Ishikawa (cell line): ENCODE measurements at regions not wholly inside any gene's neighbourhood (a gene's known extent, or its start where the extent isn't known, plus 50 kb on each side); places are given as distances from the start of the nearest gene placed in this dataset.
A peak's percentile ranks its signal among the peaks of the same experiment; 100 is the strongest.

Experiments
- CEBPB ChIP-seq: IDR thresholded peaks from 2 replicates; pipeline ENCODE4 v1.6.1; 2012
- CREB1 ChIP-seq: IDR thresholded peaks from 2 replicates; pipeline ENCODE4 v1.6.1; 2012; ENCODE audit warnings: low read depth
- EGR1 ChIP-seq: IDR thresholded peaks from 2 replicates; pipeline ENCODE4 v1.6.1; 2012
- EP300 ChIP-seq: IDR thresholded peaks from 2 replicates; pipeline ENCODE4 v1.6.1; 2012; ENCODE audit warnings: borderline replicate concordance
- FOXM1 ChIP-seq: IDR thresholded peaks from 2 replicates; pipeline ENCODE4 v1.6.1; 2012; ENCODE audit warnings: low read depth, borderline replicate concordance
- NFIC ChIP-seq: IDR thresholded peaks from 2 replicates; pipeline ENCODE4 v1.6.1; 2012
- RAD21 ChIP-seq: IDR thresholded peaks from 2 replicates; pipeline ENCODE4 v1.6.1; 2012; ENCODE audit warnings: low read depth
- TAF1 ChIP-seq: IDR thresholded peaks from 2 replicates; pipeline ENCODE4 v1.6.1; 2012; ENCODE audit warnings: low read depth, mild to moderate bottlenecking
- TCF12 ChIP-seq: IDR thresholded peaks from 2 replicates; pipeline ENCODE4 v1.6.1; 2012; ENCODE audit warnings: low read depth
- TEAD4 ChIP-seq: IDR thresholded peaks from 2 replicates; pipeline ENCODE4 v1.6.1; 2012
- YY1 ChIP-seq: IDR thresholded peaks from 2 replicates; pipeline ENCODE4 v1.6.1; 2012; ENCODE audit warnings: low read depth
- ZBTB7A ChIP-seq: IDR thresholded peaks from 2 replicates; pipeline ENCODE4 v1.6.1; 2012; ENCODE audit warnings: low read depth
- TF ChIP-seq, protein P1 (sequence below): IDR thresholded peaks from 2 replicates; pipeline ENCODE4 v1.6.1; 2012; ENCODE audit warnings: low read depth, mild to moderate bottlenecking
- TF ChIP-seq, protein P2 (sequence below): IDR thresholded peaks from 2 replicates; pipeline ENCODE4 v1.6.1; 2012
- TF ChIP-seq, protein P3 (sequence below): IDR thresholded peaks from 2 replicates; pipeline ENCODE4 v1.6.1; 2012

DNA sequence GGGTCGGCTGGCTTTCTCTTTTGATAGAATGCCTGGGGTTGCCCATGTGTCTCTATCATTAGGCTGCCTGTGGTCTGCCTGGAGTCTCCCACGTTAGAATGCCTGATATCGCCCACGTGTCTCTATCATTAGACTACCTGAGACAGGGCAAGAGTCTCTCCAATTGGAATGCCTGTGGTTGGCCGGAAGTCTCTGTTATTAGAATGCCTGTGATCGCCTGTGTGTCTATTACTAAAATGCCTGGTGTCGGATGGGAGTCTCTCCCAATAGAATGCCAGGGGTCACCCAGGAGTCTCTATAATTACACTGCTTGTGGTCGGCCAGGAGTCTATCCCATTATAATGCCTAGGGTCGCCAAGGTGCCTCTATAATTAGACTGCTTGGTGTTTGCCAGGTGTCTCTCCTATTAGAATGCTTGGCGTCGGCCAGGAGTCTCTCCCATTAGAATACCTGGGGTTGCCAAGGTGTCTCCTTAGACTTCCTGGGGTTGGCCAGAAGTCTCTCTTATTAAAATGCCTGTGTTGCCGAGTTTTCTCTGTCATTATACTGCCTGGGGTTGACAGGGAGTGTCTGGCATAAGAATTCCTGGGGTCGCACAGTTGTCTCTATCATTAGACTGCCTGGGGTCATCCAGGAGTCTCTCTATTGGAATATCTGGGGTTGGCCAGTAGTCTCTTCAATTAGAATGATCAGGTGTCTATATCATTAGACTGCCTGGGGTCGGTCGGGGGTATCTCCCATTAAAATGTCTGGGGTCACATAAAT, 2272.8 kb downstream of the TP53TG3F start:
- TF ChIP-seq, protein P1, sequence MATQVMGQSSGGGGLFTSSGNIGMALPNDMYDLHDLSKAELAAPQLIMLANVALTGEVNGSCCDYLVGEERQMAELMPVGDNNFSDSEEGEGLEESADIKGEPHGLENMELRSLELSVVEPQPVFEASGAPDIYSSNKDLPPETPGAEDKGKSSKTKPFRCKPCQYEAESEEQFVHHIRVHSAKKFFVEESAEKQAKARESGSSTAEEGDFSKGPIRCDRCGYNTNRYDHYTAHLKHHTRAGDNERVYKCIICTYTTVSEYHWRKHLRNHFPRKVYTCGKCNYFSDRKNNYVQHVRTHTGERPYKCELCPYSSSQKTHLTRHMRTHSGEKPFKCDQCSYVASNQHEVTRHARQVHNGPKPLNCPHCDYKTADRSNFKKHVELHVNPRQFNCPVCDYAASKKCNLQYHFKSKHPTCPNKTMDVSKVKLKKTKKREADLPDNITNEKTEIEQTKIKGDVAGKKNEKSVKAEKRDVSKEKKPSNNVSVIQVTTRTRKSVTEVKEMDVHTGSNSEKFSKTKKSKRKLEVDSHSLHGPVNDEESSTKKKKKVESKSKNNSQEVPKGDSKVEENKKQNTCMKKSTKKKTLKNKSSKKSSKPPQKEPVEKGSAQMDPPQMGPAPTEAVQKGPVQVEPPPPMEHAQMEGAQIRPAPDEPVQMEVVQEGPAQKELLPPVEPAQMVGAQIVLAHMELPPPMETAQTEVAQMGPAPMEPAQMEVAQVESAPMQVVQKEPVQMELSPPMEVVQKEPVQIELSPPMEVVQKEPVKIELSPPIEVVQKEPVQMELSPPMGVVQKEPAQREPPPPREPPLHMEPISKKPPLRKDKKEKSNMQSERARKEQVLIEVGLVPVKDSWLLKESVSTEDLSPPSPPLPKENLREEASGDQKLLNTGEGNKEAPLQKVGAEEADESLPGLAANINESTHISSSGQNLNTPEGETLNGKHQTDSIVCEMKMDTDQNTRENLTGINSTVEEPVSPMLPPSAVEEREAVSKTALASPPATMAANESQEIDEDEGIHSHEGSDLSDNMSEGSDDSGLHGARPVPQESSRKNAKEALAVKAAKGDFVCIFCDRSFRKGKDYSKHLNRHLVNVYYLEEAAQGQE: no peak
- TF ChIP-seq EGR1: no peak

DNA sequence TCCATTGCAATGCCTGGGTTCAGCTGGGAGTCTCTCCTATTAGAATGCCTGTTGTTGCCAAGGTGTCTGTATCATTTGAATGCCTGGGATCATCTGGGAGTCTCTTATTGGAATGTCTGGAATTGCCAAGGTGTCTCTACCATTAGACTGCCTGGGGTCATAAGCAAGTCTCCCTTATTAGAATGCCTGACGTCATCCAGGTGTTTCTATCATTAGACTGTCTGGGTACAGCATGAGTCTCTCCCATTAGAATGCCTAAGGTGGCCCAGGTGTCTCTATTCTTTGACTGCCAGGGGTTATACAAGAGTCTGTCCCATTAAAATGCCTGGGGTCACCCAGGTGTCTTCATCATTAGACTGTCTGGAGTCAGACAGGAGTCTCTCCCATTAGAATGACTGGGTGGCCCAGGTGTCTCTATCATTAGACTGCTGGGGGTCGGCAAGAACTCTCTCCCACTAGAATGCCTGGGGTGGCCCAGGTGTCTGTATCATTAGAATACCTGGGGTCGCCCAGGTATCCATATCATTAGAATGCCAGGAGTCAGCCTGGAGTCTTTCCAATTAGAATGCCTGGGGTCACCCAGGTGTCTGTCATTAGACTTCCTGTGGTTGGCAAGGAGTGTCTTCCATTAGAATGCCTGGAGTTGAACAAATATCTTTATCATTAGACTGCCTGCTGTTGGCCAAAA, 2274.0 kb downstream of the TP53TG3F start:
- TF ChIP-seq TCF12 (0 out of 2 replicates have a peak, but pooled peaks have one; percentile 21), TEAD4 (no peak; the same call in 1 of the 2 replicates), NFIC (peak; percentile 26; the same call in 1 of the 2 replicates), RAD21 (no peak), YY1 (no peak), EP300 (peak; percentile 34; the same call in 1 of the 2 replicates)
- TF ChIP-seq, protein P2, sequence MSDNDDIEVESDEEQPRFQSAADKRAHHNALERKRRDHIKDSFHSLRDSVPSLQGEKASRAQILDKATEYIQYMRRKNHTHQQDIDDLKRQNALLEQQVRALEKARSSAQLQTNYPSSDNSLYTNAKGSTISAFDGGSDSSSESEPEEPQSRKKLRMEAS: no peak
- TF ChIP-seq, protein P1: no peak

DNA sequence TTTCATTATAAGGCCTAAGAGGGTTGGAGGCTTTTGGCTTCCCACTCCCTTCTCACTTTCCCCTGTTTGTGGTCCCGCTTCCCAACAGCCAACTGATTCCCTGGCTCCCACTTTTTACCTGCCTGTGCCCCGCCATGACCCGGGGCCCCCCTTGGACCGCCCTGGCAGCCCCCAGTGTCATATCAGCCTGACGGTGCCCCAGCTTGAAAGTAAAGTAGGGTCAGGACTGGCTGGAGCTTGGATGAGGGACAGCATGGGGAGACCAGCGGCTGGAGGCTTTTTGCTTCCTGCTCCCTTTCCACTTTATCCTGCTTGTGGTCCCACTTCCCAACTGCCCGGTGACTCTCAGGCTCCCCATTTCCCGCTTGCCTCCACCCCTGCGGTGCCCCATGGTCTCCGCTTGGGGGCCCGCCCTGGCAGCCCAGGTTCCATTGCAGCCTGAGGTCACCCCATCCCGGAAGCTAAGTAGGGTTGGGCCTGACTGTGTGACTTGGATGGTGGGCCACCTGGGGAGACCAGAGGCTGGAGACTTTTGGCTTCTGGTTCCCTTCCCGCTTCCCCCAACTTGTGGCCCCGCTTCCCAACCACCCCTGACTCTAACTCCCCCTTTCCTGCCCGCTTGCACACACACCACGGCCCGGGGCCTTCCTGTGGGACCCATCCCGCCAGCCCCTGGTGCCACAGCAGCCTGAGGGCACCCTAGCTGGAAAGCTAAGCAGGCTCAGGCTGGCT, 2274.7 kb downstream of the TP53TG3F start:
- TF ChIP-seq ZBTB7A (no peak), CEBPB (no peak), CREB1 (no peak), NFIC (no peak), TCF12 (no peak), EGR1 (no peak), RAD21 (no peak), TEAD4 (no peak), TAF1 (no peak), EP300 (no peak), FOXM1 (no peak), YY1 (no peak)
- TF ChIP-seq, protein P2: no peak
- TF ChIP-seq, protein P3, sequence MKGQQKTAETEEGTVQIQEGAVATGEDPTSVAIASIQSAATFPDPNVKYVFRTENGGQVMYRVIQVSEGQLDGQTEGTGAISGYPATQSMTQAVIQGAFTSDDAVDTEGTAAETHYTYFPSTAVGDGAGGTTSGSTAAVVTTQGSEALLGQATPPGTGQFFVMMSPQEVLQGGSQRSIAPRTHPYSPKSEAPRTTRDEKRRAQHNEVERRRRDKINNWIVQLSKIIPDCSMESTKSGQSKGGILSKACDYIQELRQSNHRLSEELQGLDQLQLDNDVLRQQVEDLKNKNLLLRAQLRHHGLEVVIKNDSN: no peak
- TF ChIP-seq, protein P1: no peak

DNA sequence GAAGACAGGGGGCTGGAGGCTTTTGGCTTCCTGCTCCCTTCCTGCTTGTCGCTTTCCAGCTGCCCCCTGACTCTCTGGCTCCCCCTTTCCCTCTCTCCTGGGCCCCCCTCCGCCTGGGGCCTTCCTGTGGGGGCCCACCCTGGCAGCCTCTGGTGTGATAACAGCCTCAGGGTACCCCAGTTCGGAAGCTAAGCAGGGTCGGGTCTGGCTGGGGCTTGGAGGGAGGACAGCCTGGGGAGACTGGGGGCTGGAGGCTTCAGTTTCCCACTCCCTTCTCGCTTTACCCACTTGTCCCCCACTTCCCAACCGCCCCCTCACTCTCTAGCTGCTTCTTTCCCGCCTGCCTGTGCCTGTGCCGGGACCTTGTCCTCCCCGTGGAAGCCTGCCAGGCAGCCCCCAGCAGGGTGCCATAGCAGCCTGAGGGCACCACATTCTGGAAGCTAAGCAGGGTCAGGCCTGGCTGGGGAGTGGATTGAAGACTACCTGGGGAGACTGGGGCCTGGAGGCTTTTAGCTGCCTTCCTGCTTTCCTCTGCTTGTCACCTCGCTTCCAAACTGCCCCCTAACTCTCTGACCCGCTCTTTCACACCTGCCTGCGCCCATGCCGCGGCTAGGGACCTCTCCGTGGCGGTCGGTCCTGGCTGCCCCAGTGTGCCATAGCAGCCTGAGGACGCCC, 2275.5 kb downstream of the TP53TG3F start:
- TF ChIP-seq NFIC (peak; percentile 58; the same call in 1 of the 2 replicates), EGR1 (peak; percentile 52; the same call in 1 of the 2 replicates), TEAD4 (0 out of 2 replicates have a peak, but pooled peaks have one; percentile 31), EP300 (no peak)
